SK-N-SH treated with all-trans-retinoic acid at 6 μM for 48 hours (cell line): ENCODE measurements at regions not wholly inside any gene's neighbourhood (a gene's known extent, or its start where the extent isn't known, plus 50 kb on each side); places are given as distances from the start of the nearest gene placed in this dataset.

Source experiments
- ARNTL ChIP-seq: fragments of 450-650 bp; formaldehyde crosslinking; IDR thresholded peaks from 2 replicates; pipeline ENCODE4 v1.5.0; 2020; ENCODE audit warnings: low read depth, mild to moderate bottlenecking, moderate library complexity, borderline replicate concordance
- BACH2 ChIP-seq: fragments of 250-450 bp; sonication (Bioruptor Pico); IDR thresholded peaks from 2 replicates; pipeline ENCODE4 v1.9.0; 2021; ENCODE audit warnings: mild to moderate bottlenecking, borderline replicate concordance
- CSDC2 ChIP-seq: fragments of 250-450 bp; sonication (Bioruptor Pico); IDR thresholded peaks from 2 replicates; pipeline ENCODE4 v1.5.0; 2020; ENCODE audit warnings: mild to moderate bottlenecking, moderate library complexity
- ESRRG ChIP-seq: fragments of 250-450 bp; sonication (Bioruptor Pico); IDR thresholded peaks from 2 replicates; pipeline ENCODE4 v1.6.1; 2021; ENCODE audit warnings: mild to moderate bottlenecking
- GLIS3 ChIP-seq: fragments of 250-450 bp; sonication (Bioruptor Pico); IDR thresholded peaks from 2 replicates; pipeline ENCODE4 v1.5.0; 2020; ENCODE audit warnings: mild to moderate bottlenecking, moderate library complexity
- PATZ1 ChIP-seq: fragments of 250-450 bp; sonication (Bioruptor Pico); IDR thresholded peaks from 2 replicates; pipeline ENCODE4 v1.8.0; 2020; ENCODE audit warnings: mild to moderate bottlenecking, moderate library complexity, borderline replicate concordance
- PPARA ChIP-seq: fragments of 250-450 bp; sonication (Bioruptor Pico); IDR thresholded peaks from 2 replicates; pipeline ENCODE4 v1.5.0; 2020; ENCODE audit warnings: mild to moderate bottlenecking, borderline replicate concordance
- RARB ChIP-seq: fragments of 250-450 bp; sonication (Bioruptor Pico); IDR thresholded peaks from 2 replicates; pipeline ENCODE4 v1.8.0; 2021; ENCODE audit warnings: mild to moderate bottlenecking, moderate library complexity
- ZFP3 ChIP-seq: fragments of 250-450 bp; sonication (Bioruptor Pico); IDR thresholded peaks from 2 replicates; pipeline ENCODE4 v1.5.0; 2020; ENCODE audit warnings: mild to moderate bottlenecking, moderate library complexity
- ZNF565 ChIP-seq: fragments of 450-650 bp; formaldehyde crosslinking; conservative IDR thresholded peaks from 2 replicates; pipeline ENCODE4 v1.5.0; 2020; ENCODE audit warnings: low read depth, mild to moderate bottlenecking, moderate library complexity

DNA sequence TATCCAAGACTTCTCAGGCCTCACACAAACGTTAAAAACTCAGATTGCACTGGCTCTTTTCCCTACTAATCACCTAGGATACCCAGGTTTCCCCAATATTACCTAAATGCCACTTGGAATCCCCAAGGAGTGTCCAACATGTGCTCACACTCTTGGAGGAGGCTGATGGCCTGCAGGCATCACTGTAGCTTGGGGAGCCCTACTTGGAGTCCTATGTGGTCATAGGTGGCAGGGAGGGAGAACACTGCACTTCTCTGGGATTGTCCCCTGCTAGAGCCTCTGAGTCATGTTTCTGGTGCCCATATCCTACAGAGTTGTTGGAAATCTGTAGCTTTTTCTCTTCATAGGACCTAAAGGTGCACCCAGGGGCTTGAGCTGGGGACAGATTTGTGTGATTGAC lies 433.7 kb downstream of the ARHGEF28 start:
- TF ChIP-seq ARNTL (no peak), BACH2 (CRISPR knock-in tag) (no peak), CSDC2 (CRISPR knock-in tag) (no peak), PATZ1 (no peak), ESRRG (CRISPR knock-in tag) (no peak), ZFP3 (CRISPR knock-in tag) (no peak), ZNF565 (CRISPR knock-in tag) (no peak), PPARA (no peak), RARB (no peak), GLIS3 (CRISPR knock-in tag) (no peak)
